ENCODE measurements at regions not wholly inside any gene's neighbourhood (a gene's known extent, or its start where the extent isn't known, plus 50 kb on each side); places are given as distances from the start of the nearest gene placed in this dataset.

DNA sequence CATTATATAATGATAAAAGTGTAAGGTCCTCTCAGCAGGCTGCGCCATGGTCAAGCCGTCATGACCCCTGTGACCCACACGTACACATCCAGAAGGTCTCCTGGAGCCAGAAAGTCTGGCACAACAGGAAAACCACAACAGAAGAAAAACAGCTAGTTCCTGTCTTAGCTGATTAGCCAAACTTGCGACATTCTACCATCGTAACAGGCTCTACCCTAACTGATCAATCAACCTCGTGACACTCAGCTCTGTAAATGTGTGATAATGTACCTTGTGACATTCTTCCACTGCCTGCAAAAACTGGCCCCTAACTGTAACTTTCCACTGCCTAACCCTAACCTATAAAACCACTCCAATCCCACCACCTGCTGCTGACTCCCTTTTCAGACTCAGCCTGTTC lies 316.4 kb upstream of the TUSC1 start:
- TF ChIP-seq, protein P1, sequence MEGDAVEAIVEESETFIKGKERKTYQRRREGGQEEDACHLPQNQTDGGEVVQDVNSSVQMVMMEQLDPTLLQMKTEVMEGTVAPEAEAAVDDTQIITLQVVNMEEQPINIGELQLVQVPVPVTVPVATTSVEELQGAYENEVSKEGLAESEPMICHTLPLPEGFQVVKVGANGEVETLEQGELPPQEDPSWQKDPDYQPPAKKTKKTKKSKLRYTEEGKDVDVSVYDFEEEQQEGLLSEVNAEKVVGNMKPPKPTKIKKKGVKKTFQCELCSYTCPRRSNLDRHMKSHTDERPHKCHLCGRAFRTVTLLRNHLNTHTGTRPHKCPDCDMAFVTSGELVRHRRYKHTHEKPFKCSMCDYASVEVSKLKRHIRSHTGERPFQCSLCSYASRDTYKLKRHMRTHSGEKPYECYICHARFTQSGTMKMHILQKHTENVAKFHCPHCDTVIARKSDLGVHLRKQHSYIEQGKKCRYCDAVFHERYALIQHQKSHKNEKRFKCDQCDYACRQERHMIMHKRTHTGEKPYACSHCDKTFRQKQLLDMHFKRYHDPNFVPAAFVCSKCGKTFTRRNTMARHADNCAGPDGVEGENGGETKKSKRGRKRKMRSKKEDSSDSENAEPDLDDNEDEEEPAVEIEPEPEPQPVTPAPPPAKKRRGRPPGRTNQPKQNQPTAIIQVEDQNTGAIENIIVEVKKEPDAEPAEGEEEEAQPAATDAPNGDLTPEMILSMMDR (conservative IDR thresholded peaks at IDR 0.05; ENCODE audit: low read length) = no peak
- TF ChIP-seq EZH2phosphoT487 (IDR thresholded peaks at IDR 0.05; ENCODE audit: borderline replicate concordance) = no peak
